Stomach (tissue), 4 donors: ENCODE measurements at regions not wholly inside any gene's neighbourhood (a gene's known extent, or its start where the extent isn't known, plus 50 kb on each side); places are given as distances from the start of the nearest gene placed in this dataset.

ENCODE experiments used
- POLR2AphosphoS5 ChIP-seq, 3 donors: sonication (generic); formaldehyde crosslinking; IDR thresholded peaks; one replicate each; pipeline ENCODE4 v1.6.1; 2016; ENCODE audit warnings: antibody characterized with exemption in 3 of 3
- TF ChIP-seq, protein P1 (sequence below), 7 experiments: fragments of 450-650 bp in 4 of 7; fragments of 200-600 bp in 3 of 7; sonication (generic) in 3 of 7; IDR thresholded peaks; one replicate each; pipeline ENCODE4 v1.5.1; 2016 to 2019; ENCODE audit warnings: antibody characterized with exemption in 7 of 7, control low read depth in 2 of 7, mild to moderate bottlenecking in 1 of 7

DNA sequence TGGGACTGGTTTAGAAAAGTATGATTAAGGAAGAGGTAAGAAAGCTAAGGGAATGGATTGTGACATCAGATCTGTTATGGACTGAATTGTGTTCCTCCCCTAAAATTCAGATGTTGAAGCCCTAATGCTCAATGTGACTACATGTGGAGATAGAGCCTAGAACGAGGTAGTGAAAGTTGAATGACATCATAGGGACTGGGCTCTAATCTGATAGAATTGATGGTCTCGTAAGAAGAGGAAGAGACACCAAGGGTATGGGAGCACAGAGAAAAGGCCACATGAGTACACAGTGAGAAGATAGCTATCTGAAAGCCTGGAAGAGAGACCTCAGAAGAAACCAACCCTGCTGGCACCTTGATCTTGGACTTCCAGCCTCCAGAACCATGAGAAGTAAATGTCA lies 178.3 kb downstream of the TRIB2 start:
- TF ChIP-seq, protein P1, sequence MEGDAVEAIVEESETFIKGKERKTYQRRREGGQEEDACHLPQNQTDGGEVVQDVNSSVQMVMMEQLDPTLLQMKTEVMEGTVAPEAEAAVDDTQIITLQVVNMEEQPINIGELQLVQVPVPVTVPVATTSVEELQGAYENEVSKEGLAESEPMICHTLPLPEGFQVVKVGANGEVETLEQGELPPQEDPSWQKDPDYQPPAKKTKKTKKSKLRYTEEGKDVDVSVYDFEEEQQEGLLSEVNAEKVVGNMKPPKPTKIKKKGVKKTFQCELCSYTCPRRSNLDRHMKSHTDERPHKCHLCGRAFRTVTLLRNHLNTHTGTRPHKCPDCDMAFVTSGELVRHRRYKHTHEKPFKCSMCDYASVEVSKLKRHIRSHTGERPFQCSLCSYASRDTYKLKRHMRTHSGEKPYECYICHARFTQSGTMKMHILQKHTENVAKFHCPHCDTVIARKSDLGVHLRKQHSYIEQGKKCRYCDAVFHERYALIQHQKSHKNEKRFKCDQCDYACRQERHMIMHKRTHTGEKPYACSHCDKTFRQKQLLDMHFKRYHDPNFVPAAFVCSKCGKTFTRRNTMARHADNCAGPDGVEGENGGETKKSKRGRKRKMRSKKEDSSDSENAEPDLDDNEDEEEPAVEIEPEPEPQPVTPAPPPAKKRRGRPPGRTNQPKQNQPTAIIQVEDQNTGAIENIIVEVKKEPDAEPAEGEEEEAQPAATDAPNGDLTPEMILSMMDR (IDR thresholded peaks at IDR 0.05), result no peak
- TF ChIP-seq POLR2AphosphoS5 (IDR thresholded peaks at IDR 0.05), result no peak
